GM18951 (cell line): ENCODE measurements at regions not wholly inside any gene's neighbourhood (a gene's known extent, or its start where the extent isn't known, plus 50 kb on each side); places are given as distances from the start of the nearest gene placed in this dataset.

Source experiments
- POLR2A ChIP-seq: IDR thresholded peaks from 4 replicates; pipeline ENCODE4 v1.6.1; 2011; ENCODE audit warnings: mild to moderate bottlenecking; ENCODE audit not compliant: insufficient read length, insufficient read depth; ENCODE audit errors: extremely low read depth
- in situ Hi-C: fragments of 300-500 bp; cut with MboI; formaldehyde crosslinking; loops from one replicate; pipeline ENCODE4 v1.12.0; 2022; ENCODE audit warnings: low sequenced_read_pairs, mixed read lengths, inconsistent platforms; ENCODE audit not compliant: unreplicated experiment

GRCh38 chr19:30172613-30173242, 199.5 kb upstream of the ZNF536 start:
- in situ Hi-C loops: no loop called here
- TF ChIP-seq POLR2A: no peak

- TF ChIP-seq POLR2A: no peak
- in situ Hi-C loops: no loop called here
These were observed 198.4 kb upstream of the ZNF536 start for GRCh38 chr19:30173593-30174356.

GRCh38 chr19:30174357-30174645, 197.9 kb upstream of the ZNF536 start:
- in situ Hi-C loops: no loop called here

GRCh38 chr19:30174791-30175190, 197.4 kb upstream of the ZNF536 start:
- in situ Hi-C loops: no loop called here

More at GRCh38 chr19:30174357-30174645, 197.9 kb upstream of the ZNF536 start:
- no peak for TF ChIP-seq POLR2A

GRCh38 chr19:30175987-30176386, 196.2 kb upstream of the ZNF536 start:
- TF ChIP-seq POLR2A: no peak
- in situ Hi-C loops: no loop called here

More at GRCh38 chr19:30174791-30175190, 197.4 kb upstream of the ZNF536 start:
- no peak for TF ChIP-seq POLR2A

GRCh38 chr19:30178721-30179402, 193.3 kb upstream of the ZNF536 start:
- TF ChIP-seq POLR2A: no peak
- in situ Hi-C loops: no loop called here

- TF ChIP-seq POLR2A: no peak
- in situ Hi-C loops: no loop called here
These were observed 191.5 kb upstream of the ZNF536 start for GRCh38 chr19:30180691-30181090.

- no peak for TF ChIP-seq POLR2A
- in situ Hi-C loops: no loop called here
These were observed 188.2 kb upstream of the ZNF536 start for GRCh38 chr19:30183807-30184490.

GRCh38 chr19:30202060-30202600, 170.1 kb upstream of the ZNF536 start:
- TF ChIP-seq POLR2A: no peak
- in situ Hi-C loops: no loop called here

GRCh38 chr19:30204721-30205120, 167.5 kb upstream of the ZNF536 start:
- no peak for TF ChIP-seq POLR2A
- in situ Hi-C loops: no loop called here

- in situ Hi-C loops: no loop called here
- no peak for TF ChIP-seq POLR2A
These were observed 166.0 kb upstream of the ZNF536 start for GRCh38 chr19:30206187-30206586.

- in situ Hi-C loops: no loop called here
- TF ChIP-seq POLR2A: no peak
These were observed 164.8 kb upstream of the ZNF536 start for GRCh38 chr19:30207357-30207756.

GRCh38 chr19:30208436-30209060, 163.6 kb upstream of the ZNF536 start:
- TF ChIP-seq POLR2A: no peak
- in situ Hi-C loops: no loop called here
